ENCODE measurements at regions not wholly inside any gene's neighbourhood (a gene's known extent, or its start where the extent isn't known, plus 50 kb on each side); places are given as distances from the start of the nearest gene placed in this dataset.

GRCh38 chr7:25864511-25864910, 287.5 kb upstream of the NFE2L3 start:
- no peak overlapping the region for H3K27ac ChIP-seq
- H3K4me2 ChIP-seq, result no peak overlapping the region
- DNase-seq (ENCODE audit: low read depth in 1 of 2, low spot score in 1 of 2), result no peak
- TF ChIP-seq RNF2 (IDR thresholded peaks at IDR 0.05; ENCODE audit: borderline replicate concordance, low read depth), result peak; percentile 89; the same call in 1 of the 2 replicates
- TF ChIP-seq, protein P1, sequence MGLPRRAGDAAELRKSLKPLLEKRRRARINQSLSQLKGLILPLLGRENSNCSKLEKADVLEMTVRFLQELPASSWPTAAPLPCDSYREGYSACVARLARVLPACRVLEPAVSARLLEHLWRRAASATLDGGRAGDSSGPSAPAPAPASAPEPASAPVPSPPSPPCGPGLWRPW (IDR thresholded peaks at IDR 0.05), result no peak
- TF ChIP-seq, protein P2, sequence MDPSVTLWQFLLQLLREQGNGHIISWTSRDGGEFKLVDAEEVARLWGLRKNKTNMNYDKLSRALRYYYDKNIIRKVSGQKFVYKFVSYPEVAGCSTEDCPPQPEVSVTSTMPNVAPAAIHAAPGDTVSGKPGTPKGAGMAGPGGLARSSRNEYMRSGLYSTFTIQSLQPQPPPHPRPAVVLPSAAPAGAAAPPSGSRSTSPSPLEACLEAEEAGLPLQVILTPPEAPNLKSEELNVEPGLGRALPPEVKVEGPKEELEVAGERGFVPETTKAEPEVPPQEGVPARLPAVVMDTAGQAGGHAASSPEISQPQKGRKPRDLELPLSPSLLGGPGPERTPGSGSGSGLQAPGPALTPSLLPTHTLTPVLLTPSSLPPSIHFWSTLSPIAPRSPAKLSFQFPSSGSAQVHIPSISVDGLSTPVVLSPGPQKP (IDR thresholded peaks at IDR 0.05; ENCODE audit: low read depth, low read length), result no peak
- ChIA-PET POLR2A (no interaction called here), CTCF (no interaction called here)
- ATAC-seq, result no peak
- H3K4me1 ChIP-seq, result 0 out of 3 replicates have a peak, but pooled peaks cover 4% of the 10 kb centered on the region
- H3K4me3 ChIP-seq, result no peak overlapping the region
- 6% methylated on average over 1 of the region's 1 CpG for whole genome bisulfite sequencing (ENCODE audit: missing lambda C conversion rate)
- no peaks in the 10 kb centered on the region for H3K9me3 ChIP-seq
- peak; percentile 18 for FAIRE-seq

GRCh38 chr7:25864943-25865751, 286.9 kb upstream of the NFE2L3 start:
- Histone ChIP-seq H3K4me1 (0 out of 3 replicates have a peak, but pooled peaks cover 4% of the 10 kb centered on the region), H3K4me3 (no peak overlapping the region), H3K27ac (no peak overlapping the region), H3K9me3 (no peaks in the 10 kb centered on the region), H3K4me2 (no peak overlapping the region)
- TF ChIP-seq CBX8 (IDR thresholded peaks at IDR 0.05) (peak; percentile 72; the same call in 1 of the 2 replicates), ZC3H11A (IDR thresholded peaks at IDR 0.05) (no peak)
- no peak for DNase-seq (ENCODE audit: low read depth in 1 of 2, low spot score in 1 of 2)
- CTCF ChIA-PET, result interaction anchor here (1.0 kb wide), 1 partner anchor 28 kb away, joined by 3 read pairs; no protein-coding TSS in a partner anchor
- POLR2A ChIA-PET, result no interaction called here
- ATAC-seq, result no peak
- FAIRE-seq, result no peak
- 2% methylated on average over 3 of the region's 3 CpGs for WGBS (ENCODE audit: missing lambda C conversion rate)

DNA sequence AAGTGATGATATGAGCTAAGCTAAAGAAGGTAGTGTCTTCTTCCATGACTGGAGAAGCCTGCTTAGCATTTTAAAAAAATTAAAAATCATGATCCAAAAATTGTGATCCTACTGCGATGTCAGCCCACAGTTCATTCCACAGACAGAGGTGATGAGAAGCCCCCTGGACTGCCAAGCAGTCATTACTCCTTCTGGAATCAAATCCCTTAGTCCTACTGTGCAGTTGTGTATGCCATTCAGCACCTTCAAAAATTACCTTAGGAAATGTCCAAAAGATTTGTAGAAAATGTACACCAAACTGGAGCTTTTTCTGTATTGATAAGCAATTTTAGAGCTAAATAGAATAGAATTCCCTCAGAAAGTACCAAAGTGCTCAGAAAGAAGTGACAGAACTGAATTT, 283.5 kb upstream of the NFE2L3 start:
- FAIRE-seq (no peak), ATAC-seq (no peak), DNase-seq (ENCODE audit: low read depth in 1 of 2, low spot score in 1 of 2) (no peak)
- WGBS (ENCODE audit: missing lambda C conversion rate), result 24% methylated on average over 1 of the region's 1 CpG
- Histone ChIP-seq H3K4me3 (no peak overlapping the region), H3K4me2 (no peak overlapping the region), H3K27ac (no peak overlapping the region), H3K9me3 (no peaks in the 10 kb centered on the region), H3K4me1 (no peaks in the 10 kb centered on the region)
- ChIA-PET CTCF (interaction anchor here (1.6 kb wide), 1 partner anchor 25 kb away, joined by 4 read pairs; no protein-coding TSS in a partner anchor), POLR2A (no interaction called here)
- TF ChIP-seq BHLHE40 (IDR thresholded peaks at IDR 0.05; ENCODE audit: low read depth, low read length), result no peak
- no peak for TF ChIP-seq HMGXB4 (CRISPR knock-in tag; IDR thresholded peaks at IDR 0.05; ENCODE audit: borderline replicate concordance)
- no peak for TF ChIP-seq HEYL (CRISPR knock-in tag; IDR thresholded peaks at IDR 0.05)
- TF ChIP-seq ZC3H11A (IDR thresholded peaks at IDR 0.05), result no peak
- no peak for TF ChIP-seq HDAC2 (IDR thresholded peaks at IDR 0.05)
- no peak for TF ChIP-seq HOXB5 (CRISPR knock-in tag; IDR thresholded peaks at IDR 0.05)
- TF ChIP-seq KDM5A (IDR thresholded peaks at IDR 0.05), result no peak
- no peak for TF ChIP-seq CHD4 (IDR thresholded peaks at IDR 0.05; ENCODE audit: borderline replicate concordance)
- TF ChIP-seq NFE2L2 (conservative IDR thresholded peaks at IDR 0.05; ENCODE audit: low read length), result no peak
- TF ChIP-seq POLR2AphosphoS2 (conservative IDR thresholded peaks at IDR 0.05; ENCODE audit: low read length), result no peak
- TF ChIP-seq FOSL2 (IDR thresholded peaks at IDR 0.05), result no peak
- no peak for TF ChIP-seq FOSL2 (CRISPR knock-in tag; IDR thresholded peaks at IDR 0.05)
- no peak for TF ChIP-seq EHF (CRISPR knock-in tag; IDR thresholded peaks at IDR 0.05)

Measured in A549 (cell line).